HCT116 (cell line): ENCODE measurements at regions not wholly inside any gene's neighbourhood (a gene's known extent, or its start where the extent isn't known, plus 50 kb on each side); places are given as distances from the start of the nearest gene placed in this dataset.

Experiments used
- ATAC-seq: fragments of 200-7000 bp; cut with Tn5 transposase; 2 replicates; pipeline ENCODE4 v1.9.1; 2020; ENCODE audit warnings: mild to moderate bottlenecking, moderate library complexity
- BruUV-seq: library from RNA; stranded (reverse); fragments of 400-500 nt; replicated peaks from 2 replicates; lab custom pipeline; 2021; lab: Mats Ljungman, UMichigan
- CTCF ChIA-PET: fragments of 300-600 bp; sonication (Branson Sonifier 250); formaldehyde crosslinking; loops from one replicate; lab custom pipeline; 2021; ENCODE audit warnings: antibody characterized with exemption; lab: Charles Lee
- POLR2A ChIA-PET: fragments of 300-600, 350-600 bp; sonication (Branson Sonifier 250); formaldehyde crosslinking; loops from one replicate; lab custom pipeline; 2021; ENCODE audit warnings: antibody characterized with exemption; lab: Charles Lee
- RAD21 ChIA-PET, 2 experiments: fragments of 300-600 bp; sonication (Branson Sonifier 250); formaldehyde crosslinking; loops; one replicate each; lab custom pipeline; 2023; ENCODE audit warnings: low total read pairs in 2 of 2; ENCODE audit not compliant: uncharacterized antibody in 2 of 2, unreplicated experiment in 2 of 2, low non-redundant PET in 1 of 2; lab: Charles Lee
- DNase-seq: peaks from one replicate; pipeline ENCODE4 v3.0.0-alpha.2; 2010; ENCODE audit warnings: low read depth, low spot score
- H2AFZ ChIP-seq: fragments of 200-600 bp; shearing (Covaris generic), sonication (generic); 2 replicates; pipeline ENCODE4 v1.6.1; 2017; ENCODE audit warnings: low read depth, mixed run types, mixed read lengths, antibody characterized with exemption, low read length; ENCODE audit not compliant: poor library complexity, severe bottlenecking
- H3K27ac ChIP-seq: 2 replicates; pipeline ENCODE4 v1.5.1; 2012; ENCODE audit warnings: low read depth, low read length
- H3K27me3 ChIP-seq: fragments of 200-600 bp; sonication (generic); 2 replicates; pipeline ENCODE4 v1.6.1; 2016; ENCODE audit warnings: mixed run types, low read length, mixed read lengths; ENCODE audit not compliant: insufficient read depth
- H3K36me3 ChIP-seq, 2 experiments: fragments of 200-500 bp in 1 of 2; fragments of 200-600 bp in 1 of 2; sonication (Bioruptor generic) in 1 of 2; sonication (generic) in 1 of 2; 2 replicates each; pipeline versions ENCODE4 v1.5.1 to v1.6.1; 2014 to 2016; ENCODE audit warnings: low read length in 2 of 2, inconsistent platforms in 1 of 2, mixed read lengths in 1 of 2, mixed run types in 1 of 2; ENCODE audit not compliant: insufficient read depth in 2 of 2, control insufficient read depth in 1 of 2
- H3K4me1 ChIP-seq, 2 experiments: fragments of 200-600 bp in 1 of 2; sonication (generic) in 1 of 2; 2 replicates each; pipeline versions ENCODE4 v1.5.1 to v1.6.1; 2012 to 2017; ENCODE audit warnings: low read length in 2 of 2, inconsistent platforms in 1 of 2, mild to moderate bottlenecking in 1 of 2, mixed read lengths in 1 of 2, mixed run types in 1 of 2, moderate library complexity in 1 of 2; ENCODE audit not compliant: insufficient read depth in 2 of 2, control insufficient read depth in 1 of 2
- H3K4me2 ChIP-seq: fragments of 200-600 bp; sonication (generic); 2 replicates; pipeline ENCODE4 v1.6.1; 2017; ENCODE audit warnings: mixed run types, low read length, mixed read lengths
- H3K4me3 ChIP-seq, 2 experiments: fragments of 200-600 bp in 1 of 2; sonication (generic) in 1 of 2; replicated peaks in 1 of 2; 2 replicates each; pipeline ENCODE4 v1.5.1; 2011 to 2016; ENCODE audit warnings: low read length in 2 of 2, control low read depth in 1 of 2, low read depth in 1 of 2, mild to moderate bottlenecking in 1 of 2, mixed read lengths in 1 of 2, mixed run types in 1 of 2
- H3K79me2 ChIP-seq: fragments of 200-600 bp; sonication (generic); 2 replicates; pipeline ENCODE4 v1.6.1; 2017; ENCODE audit warnings: mild to moderate bottlenecking, mixed run types, low read length, moderate library complexity, mixed read lengths; ENCODE audit not compliant: insufficient read depth
- H3K9ac ChIP-seq: fragments of 200-600 bp; sonication (generic); 2 replicates; pipeline ENCODE4 v1.6.1; 2016; ENCODE audit warnings: low read length, mixed read lengths
- H3K9me2 ChIP-seq: fragments of 200-600 bp; sonication (generic), shearing (Covaris generic); 2 replicates; pipeline ENCODE4 v1.6.1; 2017; ENCODE audit warnings: mixed run types, mild to moderate bottlenecking, moderate library complexity; ENCODE audit not compliant: insufficient read depth
- H3K9me3 ChIP-seq, 2 experiments: fragments of 200-500 bp in 1 of 2; fragments of 200-600 bp in 1 of 2; sonication (Bioruptor generic) in 1 of 2; sonication (generic) in 1 of 2; 2 replicates each; pipeline ENCODE4 v1.6.1; 2014 to 2017; ENCODE audit warnings: low read length in 2 of 2, mixed read lengths in 2 of 2, inconsistent platforms in 1 of 2, low read depth in 1 of 2, mild to moderate bottlenecking in 1 of 2, mixed run types in 1 of 2, moderate library complexity in 1 of 2; ENCODE audit not compliant: control insufficient read depth in 1 of 2, insufficient read depth in 1 of 2
- H4K20me1 ChIP-seq: fragments of 200-600 bp; sonication (generic), shearing (Covaris generic); 2 replicates; pipeline ENCODE4 v1.6.1; 2017; ENCODE audit warnings: mixed run types, mild to moderate bottlenecking, moderate library complexity; ENCODE audit not compliant: insufficient read depth
- CEBPB ChIP-seq: IDR thresholded peaks from 2 replicates; pipeline ENCODE4 v1.6.1; 2012; ENCODE audit warnings: low read depth
- ELF1 ChIP-seq: IDR thresholded peaks from 2 replicates; pipeline ENCODE4 v1.6.1; 2012; ENCODE audit warnings: low read depth, borderline replicate concordance
- EZH2 ChIP-seq: fragments of 200-600 bp; sonication (generic); IDR thresholded peaks from 2 replicates; pipeline ENCODE4 v1.6.1; 2017; ENCODE audit warnings: antibody characterized with exemption, mixed run types
- EZH2phosphoT487 ChIP-seq: fragments of 200-600 bp; IDR thresholded peaks from 2 replicates; pipeline ENCODE4 v1.6.1; 2018; ENCODE audit warnings: antibody characterized with exemption, borderline replicate concordance
- FOSL1 ChIP-seq: IDR thresholded peaks from 2 replicates; pipeline ENCODE4 v1.6.1; 2012; ENCODE audit warnings: low read depth
- JUND ChIP-seq: IDR thresholded peaks from 2 replicates; pipeline ENCODE4 v1.6.1; 2012
- REST ChIP-seq: IDR thresholded peaks from 2 replicates; pipeline ENCODE4 v1.6.1; 2012; ENCODE audit warnings: low read depth
- SIN3A ChIP-seq: IDR thresholded peaks from 2 replicates; pipeline ENCODE4 v1.6.1; 2012; ENCODE audit warnings: low read depth
- SP1 ChIP-seq: IDR thresholded peaks from 2 replicates; pipeline ENCODE4 v1.6.1; 2012; ENCODE audit warnings: low read depth
- SRF ChIP-seq: IDR thresholded peaks from 2 replicates; pipeline ENCODE4 v1.6.1; 2012; ENCODE audit warnings: low read depth
- TCF7L2 ChIP-seq: IDR thresholded peaks from 2 replicates; pipeline ENCODE4 v1.7.0; 2011; ENCODE audit warnings: borderline replicate concordance, inconsistent platforms; ENCODE audit not compliant: insufficient read depth, insufficient read length; ENCODE audit errors: extremely low read depth
- YY1 ChIP-seq: IDR thresholded peaks from 2 replicates; pipeline ENCODE4 v1.6.1; 2011; ENCODE audit warnings: low read length, low read depth, moderate library complexity, mild to moderate bottlenecking; ENCODE audit not compliant: insufficient replicate concordance; ENCODE audit errors: extremely low read depth
- ZFX ChIP-seq: fragments of 450-650 bp; IDR thresholded peaks from 2 replicates; pipeline ENCODE4 v1.6.1; 2017
- ZNF274 ChIP-seq: fragments of 200-500 bp; sonication (Bioruptor generic); IDR thresholded peaks from 2 replicates; pipeline ENCODE4 v1.6.1; 2014; ENCODE audit warnings: mild to moderate bottlenecking, low read depth, low read length, inconsistent platforms
- intact Hi-C: fragments of 100-400 bp; cut with micrococcal nuclease; formaldehyde crosslinking; loops from 2 replicates; pipeline ENCODE4 v1.10.0; 2022
- TF ChIP-seq, protein P1 (sequence below): IDR thresholded peaks from 2 replicates; pipeline ENCODE4 v1.6.1; 2012

DNA sequence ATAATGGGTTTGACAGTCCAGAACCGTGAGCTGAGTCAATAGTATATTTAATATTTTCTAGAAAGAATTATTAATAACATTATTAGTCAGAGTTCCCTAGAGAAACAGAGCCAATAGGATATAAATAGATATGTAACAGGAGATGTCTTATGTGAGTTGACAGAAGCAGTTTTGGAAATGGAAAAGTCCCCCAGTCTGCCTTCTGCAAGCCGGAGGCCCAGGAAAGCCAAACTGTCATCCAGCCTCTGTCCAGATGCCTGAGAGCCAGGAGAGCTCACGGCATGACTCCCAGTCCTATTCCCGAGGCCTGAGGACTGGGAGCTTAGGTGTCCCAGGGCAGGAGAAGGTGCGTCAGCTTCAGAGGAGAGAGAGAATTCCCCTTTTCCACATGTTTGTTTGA, 286.4 kb upstream of the ADARB2 start:
- no peak overlapping the region for H3K4me2 ChIP-seq
- CTCF ChIA-PET = no interaction called here
- H3K36me3 ChIP-seq = no peaks in the 10 kb centered on the region
- H3K9me3 ChIP-seq = peaks cover 6 to 10% of the 10 kb centered on the region in 2 experiments; a peak in 2 of 4 replicates
- no peak overlapping the region for H2AFZ ChIP-seq
- no peak overlapping the region for H3K4me3 ChIP-seq
- BruUV-seq = no TSS peak
- POLR2A ChIA-PET = no interaction called here
- no peak for ATAC-seq
- TF ChIP-seq SRF (no peak), JUND (no peak), SP1 (no peak), SIN3A (no peak), TCF7L2 (no peak), FOSL1 (no peak), YY1 (no peak), REST (no peak), EZH2 (no peak), ZFX (no peak), CEBPB (no peak), EZH2phosphoT487 (no peak), ZNF274 (no peak), ELF1 (no peak)
- TF ChIP-seq, protein P1, sequence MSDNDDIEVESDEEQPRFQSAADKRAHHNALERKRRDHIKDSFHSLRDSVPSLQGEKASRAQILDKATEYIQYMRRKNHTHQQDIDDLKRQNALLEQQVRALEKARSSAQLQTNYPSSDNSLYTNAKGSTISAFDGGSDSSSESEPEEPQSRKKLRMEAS = no peak
- TF ChIP-seq, all 23 proteins: peak for 0
- Histone ChIP-seq H3K9ac (no peak overlapping the region), H3K4me1 (no peaks in the 10 kb centered on the region), H3K79me2 (no peaks in the 10 kb centered on the region), H3K27me3 (no peaks in the 10 kb centered on the region), H3K9me2 (no peaks in the 10 kb centered on the region), H4K20me1 (no peaks in the 10 kb centered on the region), H3K27ac (no peak overlapping the region)
- intact Hi-C loops = no loop called here
- RAD21 ChIA-PET = no interaction called here
- DNase-seq = no peak
